ENCODE measurements at regions not wholly inside any gene's neighbourhood (a gene's known extent, or its start where the extent isn't known, plus 50 kb on each side); places are given as distances from the start of the nearest gene placed in this dataset.

DNA sequence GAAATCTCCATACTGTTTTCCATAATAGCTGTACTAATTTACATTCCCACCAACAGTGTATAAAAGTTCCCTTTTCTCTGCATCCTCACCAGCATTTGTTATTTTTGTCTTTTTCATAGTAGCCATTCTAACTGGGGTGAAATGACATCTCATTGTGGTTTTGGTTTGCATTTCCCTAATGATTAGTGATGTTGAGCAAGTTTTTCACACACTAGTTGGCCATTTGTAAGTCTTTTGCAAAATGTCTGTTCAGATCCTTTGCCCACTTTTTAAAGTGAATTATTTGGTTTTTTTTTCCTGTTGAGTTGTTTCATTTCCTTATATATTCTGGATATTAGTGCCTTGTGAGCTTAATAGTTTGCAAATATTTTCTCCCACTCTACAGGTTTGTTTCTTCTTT is 101.0 kb upstream of the NFE2L3 start:
- TF ChIP-seq, protein P1, sequence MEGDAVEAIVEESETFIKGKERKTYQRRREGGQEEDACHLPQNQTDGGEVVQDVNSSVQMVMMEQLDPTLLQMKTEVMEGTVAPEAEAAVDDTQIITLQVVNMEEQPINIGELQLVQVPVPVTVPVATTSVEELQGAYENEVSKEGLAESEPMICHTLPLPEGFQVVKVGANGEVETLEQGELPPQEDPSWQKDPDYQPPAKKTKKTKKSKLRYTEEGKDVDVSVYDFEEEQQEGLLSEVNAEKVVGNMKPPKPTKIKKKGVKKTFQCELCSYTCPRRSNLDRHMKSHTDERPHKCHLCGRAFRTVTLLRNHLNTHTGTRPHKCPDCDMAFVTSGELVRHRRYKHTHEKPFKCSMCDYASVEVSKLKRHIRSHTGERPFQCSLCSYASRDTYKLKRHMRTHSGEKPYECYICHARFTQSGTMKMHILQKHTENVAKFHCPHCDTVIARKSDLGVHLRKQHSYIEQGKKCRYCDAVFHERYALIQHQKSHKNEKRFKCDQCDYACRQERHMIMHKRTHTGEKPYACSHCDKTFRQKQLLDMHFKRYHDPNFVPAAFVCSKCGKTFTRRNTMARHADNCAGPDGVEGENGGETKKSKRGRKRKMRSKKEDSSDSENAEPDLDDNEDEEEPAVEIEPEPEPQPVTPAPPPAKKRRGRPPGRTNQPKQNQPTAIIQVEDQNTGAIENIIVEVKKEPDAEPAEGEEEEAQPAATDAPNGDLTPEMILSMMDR (IDR thresholded peaks at IDR 0.05; ENCODE audit: low read depth, low read length), result no peak
- no peak for TF ChIP-seq EZH2phosphoT487 (IDR thresholded peaks at IDR 0.05; ENCODE audit: low read depth)

Data from OCI-LY3 (cell line).